Epithelial cell of proximal tubule (primary cell): ENCODE measurements at regions not wholly inside any gene's neighbourhood (a gene's known extent, or its start where the extent isn't known, plus 50 kb on each side); places are given as distances from the start of the nearest gene placed in this dataset.
A peak's percentile ranks its signal among the peaks of the same experiment; 100 is the strongest.

Source experiments
- DNase-seq: peaks from one replicate; pipeline ENCODE4 v3.0.0-alpha.2; 2011; ENCODE audit warnings: low read depth
- H3K4me3 ChIP-seq: 2 replicates; pipeline ENCODE4 v1.5.1; 2011; ENCODE audit warnings: low read depth, mild to moderate bottlenecking, low read length
- TF ChIP-seq, protein P1 (sequence below): conservative IDR thresholded peaks from 2 replicates; pipeline ENCODE4 v1.5.1; 2012; ENCODE audit warnings: low read depth, mild to moderate bottlenecking, low read length

DNA sequence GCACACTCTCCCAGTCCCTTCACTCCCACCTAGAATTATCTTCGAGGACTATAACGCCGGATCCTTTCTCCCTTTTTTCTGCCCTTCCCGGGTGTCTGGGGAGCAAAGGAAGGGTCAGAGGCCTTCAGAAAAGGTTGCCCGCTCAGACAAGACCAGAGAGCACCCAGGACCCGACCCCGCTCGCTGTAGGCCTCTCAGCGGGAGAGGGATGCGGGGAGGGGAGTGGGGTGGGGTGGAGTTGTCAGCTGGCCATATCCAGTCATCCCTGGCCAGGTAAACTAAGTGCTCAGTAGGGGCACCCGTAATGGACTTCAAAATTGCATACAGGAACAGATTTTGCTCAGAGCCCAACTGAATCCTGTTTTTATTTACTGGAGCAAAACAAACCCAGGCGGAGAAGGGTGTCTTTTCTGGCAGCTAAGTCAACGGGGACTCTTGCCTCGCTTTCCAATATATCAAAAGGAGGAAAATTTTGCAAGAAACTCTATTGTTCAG, 65.0 kb downstream of the NOL4 start:
- DNase-seq = no peak

DNA sequence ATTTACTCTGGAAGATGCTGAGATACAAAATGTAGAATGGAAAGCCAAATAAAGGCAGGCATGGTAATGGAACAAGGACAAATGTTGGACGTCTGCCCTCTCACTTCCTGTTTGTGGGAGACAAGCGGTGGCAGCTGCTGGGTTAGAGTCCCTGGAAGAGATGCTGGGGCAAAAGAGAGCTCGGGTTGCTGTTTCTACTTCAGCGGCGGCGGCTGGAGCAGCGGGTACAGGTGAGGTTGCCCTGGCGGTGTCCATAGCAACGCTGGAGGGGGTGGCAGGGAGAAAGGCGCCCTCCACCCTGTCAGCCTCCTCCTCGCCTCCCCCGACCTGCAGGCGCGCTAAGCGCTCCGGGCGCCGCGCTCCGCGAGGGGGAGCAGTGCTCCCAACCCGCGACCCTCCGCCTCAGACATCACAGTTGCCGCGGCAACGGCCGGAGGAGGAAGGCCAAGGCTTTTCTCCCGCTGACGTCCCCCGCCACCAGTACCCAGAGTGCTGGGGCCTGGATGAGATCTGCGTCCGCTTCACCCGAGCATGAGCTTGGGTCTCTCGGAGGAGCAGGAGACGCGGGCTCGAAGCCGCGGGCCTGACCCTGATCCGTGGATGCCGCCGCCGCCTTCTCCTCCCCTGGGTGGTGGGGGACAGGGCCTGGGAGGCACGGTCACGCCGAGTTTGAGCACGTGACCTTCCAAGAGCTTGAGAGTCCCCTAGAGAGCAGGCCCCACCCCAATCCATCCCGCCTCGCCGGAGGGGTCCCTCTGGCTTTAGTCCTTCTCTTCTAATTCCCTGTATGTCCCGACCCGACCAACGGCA, 65.6 kb downstream of the NOL4 start:
- H3K4me3 ChIP-seq = peak overlapping the region; percentile 45
- TF ChIP-seq, protein P1, sequence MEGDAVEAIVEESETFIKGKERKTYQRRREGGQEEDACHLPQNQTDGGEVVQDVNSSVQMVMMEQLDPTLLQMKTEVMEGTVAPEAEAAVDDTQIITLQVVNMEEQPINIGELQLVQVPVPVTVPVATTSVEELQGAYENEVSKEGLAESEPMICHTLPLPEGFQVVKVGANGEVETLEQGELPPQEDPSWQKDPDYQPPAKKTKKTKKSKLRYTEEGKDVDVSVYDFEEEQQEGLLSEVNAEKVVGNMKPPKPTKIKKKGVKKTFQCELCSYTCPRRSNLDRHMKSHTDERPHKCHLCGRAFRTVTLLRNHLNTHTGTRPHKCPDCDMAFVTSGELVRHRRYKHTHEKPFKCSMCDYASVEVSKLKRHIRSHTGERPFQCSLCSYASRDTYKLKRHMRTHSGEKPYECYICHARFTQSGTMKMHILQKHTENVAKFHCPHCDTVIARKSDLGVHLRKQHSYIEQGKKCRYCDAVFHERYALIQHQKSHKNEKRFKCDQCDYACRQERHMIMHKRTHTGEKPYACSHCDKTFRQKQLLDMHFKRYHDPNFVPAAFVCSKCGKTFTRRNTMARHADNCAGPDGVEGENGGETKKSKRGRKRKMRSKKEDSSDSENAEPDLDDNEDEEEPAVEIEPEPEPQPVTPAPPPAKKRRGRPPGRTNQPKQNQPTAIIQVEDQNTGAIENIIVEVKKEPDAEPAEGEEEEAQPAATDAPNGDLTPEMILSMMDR = peak; percentile 26
- no peak for DNase-seq

More for the DNA sequence above, 65.0 kb downstream of the NOL4 start:
- TF ChIP-seq, protein P1 = no peak
- no peak overlapping the region for H3K4me3 ChIP-seq

DNA sequence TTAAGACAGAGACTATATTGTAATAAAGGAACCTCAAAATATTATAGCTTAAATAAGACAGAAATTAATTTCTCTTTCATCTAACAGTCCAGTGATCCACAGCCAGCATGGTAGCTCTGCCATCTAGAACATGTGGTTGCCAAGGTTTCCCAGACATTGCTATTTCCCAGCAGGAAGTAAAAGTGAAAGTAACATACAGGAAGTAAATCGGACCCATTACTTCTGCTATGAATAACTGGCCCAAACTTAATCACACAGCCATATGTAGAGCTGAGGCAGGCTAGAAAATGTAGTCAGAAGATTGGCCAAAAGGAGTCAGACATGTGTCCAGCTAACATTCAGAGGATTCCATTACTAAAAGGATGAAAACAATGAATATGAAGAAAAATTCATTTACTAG, 71.0 kb downstream of the NOL4 start:
- DNase-seq = no peak
- peak overlapping the region; percentile 19 for H3K4me3 ChIP-seq

DNA sequence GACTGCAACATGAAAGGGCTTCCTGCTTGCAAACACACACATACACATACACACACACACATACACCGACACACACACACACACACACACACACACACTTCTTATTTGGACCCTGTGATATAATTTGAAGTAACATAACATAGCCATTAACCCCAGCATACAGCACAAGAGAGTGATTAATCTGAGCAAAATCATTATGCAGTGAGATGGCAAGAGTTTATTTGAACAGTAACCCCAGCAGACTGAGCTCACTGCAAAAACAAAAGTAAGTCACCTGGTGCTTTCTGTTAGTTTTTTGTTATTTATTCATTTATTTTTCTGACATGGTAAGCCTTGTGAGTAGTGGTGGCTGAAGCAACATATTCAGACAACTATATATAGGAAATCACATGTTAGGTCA, 93.7 kb downstream of the NOL4 start:
- TF ChIP-seq, protein P1 = no peak
- DNase-seq = no peak
- no peak overlapping the region for H3K4me3 ChIP-seq

More for the DNA sequence above, 71.0 kb downstream of the NOL4 start:
- TF ChIP-seq, protein P1 = no peak

DNA sequence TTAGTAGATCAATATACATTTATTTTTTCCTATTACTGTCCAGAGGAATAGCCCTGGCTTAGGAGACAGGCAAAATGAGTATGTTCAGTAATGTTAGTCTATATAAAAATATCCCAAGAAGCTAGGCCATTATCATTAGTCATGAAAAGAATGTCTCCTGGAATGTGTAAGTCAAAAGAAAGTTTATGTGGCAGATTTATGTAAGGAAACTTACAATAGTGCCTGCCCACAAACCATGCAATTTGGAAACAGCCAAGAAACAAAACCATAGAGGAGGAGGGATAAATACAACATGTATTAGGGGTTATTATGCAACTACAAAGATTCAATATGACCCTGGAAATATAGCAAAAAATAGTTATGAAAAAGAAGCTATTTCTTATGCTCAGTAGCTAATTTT, 96.3 kb downstream of the NOL4 start:
- no peak for DNase-seq
- no peak overlapping the region for H3K4me3 ChIP-seq
- TF ChIP-seq, protein P1 = no peak

DNA sequence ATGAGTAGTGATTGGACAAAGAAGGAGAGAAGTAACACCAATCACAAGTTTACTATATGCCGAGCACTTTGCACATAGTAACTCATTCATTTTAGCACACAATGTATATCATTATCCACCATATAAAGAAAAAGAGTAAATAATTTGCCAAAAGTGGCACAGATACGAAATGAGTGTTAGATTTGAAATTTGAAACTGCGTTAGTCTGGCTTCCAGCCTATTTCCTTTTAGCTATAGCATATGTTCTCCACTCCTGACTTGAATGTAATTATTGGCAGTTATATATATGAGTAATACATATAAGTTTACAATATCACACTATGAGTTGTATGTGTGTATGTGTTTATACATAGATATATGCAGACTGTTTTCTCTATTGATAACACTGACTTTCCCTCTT, 98.6 kb downstream of the NOL4 start:
- DNase-seq = no peak
- TF ChIP-seq, protein P1 = no peak
- no peak overlapping the region for H3K4me3 ChIP-seq
